ENCODE measurements at regions not wholly inside any gene's neighbourhood (a gene's known extent, or its start where the extent isn't known, plus 50 kb on each side); places are given as distances from the start of the nearest gene placed in this dataset.

GRCh38 chr15:25236143-25236860 lies 202.5 kb downstream of the UBE3A start:
- FAIRE-seq: no peak
- TF ChIP-seq TAF1 (IDR thresholded peaks at IDR 0.05; ENCODE audit: low read depth, low read length) (no peak), SPI1 (IDR thresholded peaks at IDR 0.05; ENCODE audit: low read depth, low read length) (no peak)
- DNase-seq (ENCODE audit: insufficient read length, low spot score): no peak

GRCh38 chr15:25236861-25237155 lies 202.0 kb downstream of the UBE3A start:
- DNase-seq (ENCODE audit: insufficient read length, low spot score) (no peak), FAIRE-seq (no peak)
- no peak for TF ChIP-seq SPI1 (IDR thresholded peaks at IDR 0.05; ENCODE audit: low read depth, low read length)
- no peak for TF ChIP-seq POLR2AphosphoS5 (IDR thresholded peaks at IDR 0.05; ENCODE audit: low read depth, low read length)
- no peak for TF ChIP-seq PAX5 (IDR thresholded peaks at IDR 0.05; ENCODE audit: insufficient read depth, low read length, severe bottlenecking)
- TF ChIP-seq POU2F2 (IDR thresholded peaks at IDR 0.05; ENCODE audit: low read depth, low read length): no peak
- TF ChIP-seq POLR2A (IDR thresholded peaks at IDR 0.05; ENCODE audit: low read depth, low read length): no peak
- no peak for TF ChIP-seq TAF1 (IDR thresholded peaks at IDR 0.05; ENCODE audit: low read depth, low read length)

- FAIRE-seq: no peak
- no peak for TF ChIP-seq POLR2AphosphoS5 (IDR thresholded peaks at IDR 0.05; ENCODE audit: low read depth, low read length)
- TF ChIP-seq PAX5 (IDR thresholded peaks at IDR 0.05; ENCODE audit: insufficient read depth, low read length, severe bottlenecking): no peak
- no peak for TF ChIP-seq POU2F2 (IDR thresholded peaks at IDR 0.05; ENCODE audit: low read depth, low read length)
- TF ChIP-seq TAF1 (IDR thresholded peaks at IDR 0.05; ENCODE audit: low read depth, low read length): no peak
- no peak for TF ChIP-seq POLR2A (IDR thresholded peaks at IDR 0.05; ENCODE audit: low read depth, low read length)
- no peak for TF ChIP-seq SPI1 (IDR thresholded peaks at IDR 0.05; ENCODE audit: low read depth, low read length)
- no peak for DNase-seq (ENCODE audit: insufficient read length, low spot score)
Measured at GRCh38 chr15:25237291-25237978, 201.4 kb downstream of the UBE3A start.

GRCh38 chr15:25238126-25238525 lies 200.7 kb downstream of the UBE3A start:
- DNase-seq (ENCODE audit: insufficient read length, low spot score) (no peak), FAIRE-seq (no peak)
- TF ChIP-seq TAF1 (IDR thresholded peaks at IDR 0.05; ENCODE audit: low read depth, low read length): no peak
- no peak for TF ChIP-seq POLR2A (IDR thresholded peaks at IDR 0.05; ENCODE audit: low read depth, low read length)
- TF ChIP-seq POLR2AphosphoS5 (IDR thresholded peaks at IDR 0.05; ENCODE audit: low read depth, low read length): no peak
- TF ChIP-seq POU2F2 (IDR thresholded peaks at IDR 0.05; ENCODE audit: low read depth, low read length): no peak
- TF ChIP-seq SPI1 (IDR thresholded peaks at IDR 0.05; ENCODE audit: low read depth, low read length): no peak
- no peak for TF ChIP-seq PAX5 (IDR thresholded peaks at IDR 0.05; ENCODE audit: insufficient read depth, low read length, severe bottlenecking)

- DNase-seq (ENCODE audit: insufficient read length, low spot score) (no peak), FAIRE-seq (no peak)
- TF ChIP-seq TAF1 (IDR thresholded peaks at IDR 0.05; ENCODE audit: low read depth, low read length): no peak
- TF ChIP-seq SPI1 (IDR thresholded peaks at IDR 0.05; ENCODE audit: low read depth, low read length): no peak
- no peak for TF ChIP-seq POU2F2 (IDR thresholded peaks at IDR 0.05; ENCODE audit: low read depth, low read length)
- no peak for TF ChIP-seq POLR2AphosphoS5 (IDR thresholded peaks at IDR 0.05; ENCODE audit: low read depth, low read length)
- TF ChIP-seq POLR2A (IDR thresholded peaks at IDR 0.05; ENCODE audit: low read depth, low read length): no peak
Measured at GRCh38 chr15:25238716-25239470, 199.9 kb downstream of the UBE3A start.

- FAIRE-seq: no peak
- DNase-seq (ENCODE audit: insufficient read length, low spot score): no peak
- TF ChIP-seq POLR2A (IDR thresholded peaks at IDR 0.05; ENCODE audit: low read depth, low read length) (no peak), SPI1 (IDR thresholded peaks at IDR 0.05; ENCODE audit: low read depth, low read length) (no peak), POU2F2 (IDR thresholded peaks at IDR 0.05; ENCODE audit: low read depth, low read length) (no peak), POLR2AphosphoS5 (IDR thresholded peaks at IDR 0.05; ENCODE audit: low read depth, low read length) (no peak), PAX5 (IDR thresholded peaks at IDR 0.05; ENCODE audit: insufficient read depth, low read length, severe bottlenecking) (no peak), TAF1 (IDR thresholded peaks at IDR 0.05; ENCODE audit: low read depth, low read length) (no peak)
Measured at GRCh38 chr15:25239471-25240345, 199.1 kb downstream of the UBE3A start.

- TF ChIP-seq POLR2A (IDR thresholded peaks at IDR 0.05; ENCODE audit: low read depth, low read length) (no peak), SPI1 (IDR thresholded peaks at IDR 0.05; ENCODE audit: low read depth, low read length) (no peak), TAF1 (IDR thresholded peaks at IDR 0.05; ENCODE audit: low read depth, low read length) (no peak), POU2F2 (IDR thresholded peaks at IDR 0.05; ENCODE audit: low read depth, low read length) (no peak), POLR2AphosphoS5 (IDR thresholded peaks at IDR 0.05; ENCODE audit: low read depth, low read length) (no peak), PAX5 (IDR thresholded peaks at IDR 0.05; ENCODE audit: insufficient read depth, low read length, severe bottlenecking) (no peak)
- DNase-seq (ENCODE audit: insufficient read length, low spot score): no peak
- no peak for FAIRE-seq
Measured at GRCh38 chr15:25240461-25241021, 198.3 kb downstream of the UBE3A start.

- FAIRE-seq: no peak
- TF ChIP-seq TAF1 (IDR thresholded peaks at IDR 0.05; ENCODE audit: low read depth, low read length) (no peak), POLR2A (IDR thresholded peaks at IDR 0.05; ENCODE audit: low read depth, low read length) (no peak)
Measured at GRCh38 chr15:25241241-25241801, 197.5 kb downstream of the UBE3A start.

More at GRCh38 chr15:25241241-25241801, 197.5 kb downstream of the UBE3A start:
- no peak for DNase-seq (ENCODE audit: insufficient read length, low spot score)

Data from GM12891 (cell line).